ENCODE measurements at regions not wholly inside any gene's neighbourhood (a gene's known extent, or its start where the extent isn't known, plus 50 kb on each side); places are given as distances from the start of the nearest gene placed in this dataset.
"Not testable (repeated sequence)": the region's sequence is repeated elsewhere in the genome, so short reads cannot be mapped to it uniquely, and the experiment has no call there.

GRCh38 chr15:99826157-99826780, 93.0 kb upstream of the LYSMD4 start:
- no peak for TF ChIP-seq POLR2A (IDR thresholded peaks at IDR 0.05)
- no peak for TF ChIP-seq CTCF (IDR thresholded peaks at IDR 0.05)
- WGBS, 2 donors, result 74 to 83% methylated on average over 4 of the region's 4 CpGs
- Histone ChIP-seq H3K27me3 (no peaks in the 10 kb centered on the region), H3K9me3 (no peaks in the 10 kb centered on the region), H3K4me3 (no peak overlapping the region), H3K36me3 (no peaks in the 10 kb centered on the region), H3K27ac (no peak overlapping the region), H3K4me1 (no peaks in the 10 kb centered on the region)
- intact Hi-C loops (cut with DNase I), result no loop called here
- DNase-seq, result no peak

- H3K4me3 ChIP-seq, result no peak overlapping the region
- H3K9me3 ChIP-seq, result no peaks in the 10 kb centered on the region
- TF ChIP-seq POLR2A (IDR thresholded peaks at IDR 0.05) (no peak), CTCF (IDR thresholded peaks at IDR 0.05) (no peak)
- DNase-seq, result no peak
- no peak overlapping the region for H3K27ac ChIP-seq
- H3K4me1 ChIP-seq, result no peaks in the 10 kb centered on the region
- WGBS, 2 donors, result 86 to 91% methylated on average over 5 of the region's 5 CpGs
- no peaks in the 10 kb centered on the region for H3K27me3 ChIP-seq
- H3K36me3 ChIP-seq, result no peaks in the 10 kb centered on the region
- intact Hi-C loops (cut with DNase I), result no loop called here
Observed at GRCh38 chr15:99823346-99823745, 90.1 kb upstream of the LYSMD4 start.

- no peak for TF ChIP-seq CTCF (IDR thresholded peaks at IDR 0.05)
- TF ChIP-seq POLR2A (IDR thresholded peaks at IDR 0.05), result no peak
- no peaks in the 10 kb centered on the region for H3K4me1 ChIP-seq
- no peaks in the 10 kb centered on the region for H3K36me3 ChIP-seq
- WGBS, 2 donors, result 81 to 93% methylated on average over 2 of the region's 2 CpGs
- no peaks in the 10 kb centered on the region for H3K9me3 ChIP-seq
- no peak for DNase-seq
- no peak overlapping the region for H3K27ac ChIP-seq
- no peak overlapping the region for H3K4me3 ChIP-seq
- H3K27me3 ChIP-seq, result no peaks in the 10 kb centered on the region
- intact Hi-C loops (cut with DNase I), result no loop called here
Observed at GRCh38 chr15:99819981-99820718, 86.9 kb upstream of the LYSMD4 start.

- TF ChIP-seq CTCF (IDR thresholded peaks at IDR 0.05) (no peak), POLR2A (IDR thresholded peaks at IDR 0.05) (no peak)
- no peaks in the 10 kb centered on the region for H3K36me3 ChIP-seq
- H3K9me3 ChIP-seq, result no peaks in the 10 kb centered on the region
- H3K27me3 ChIP-seq, result no peaks in the 10 kb centered on the region
- no peak overlapping the region for H3K27ac ChIP-seq
- H3K4me1 ChIP-seq, result no peaks in the 10 kb centered on the region
- intact Hi-C loops (cut with DNase I), result no loop called here
- no peak for DNase-seq
- 98% methylated on average over 3 of the region's 3 CpGs for WGBS, 2 donors
- H3K4me3 ChIP-seq, result no peak overlapping the region
Observed at GRCh38 chr15:99818872-99819271, 85.6 kb upstream of the LYSMD4 start.

- WGBS, 2 donors, result 91 to 96% methylated on average over 2 of the region's 2 CpGs
- H3K36me3 ChIP-seq; H3K9me3 ChIP-seq; DNase-seq; H3K4me1 ChIP-seq; H3K27ac ChIP-seq; H3K4me3 ChIP-seq; H3K27me3 ChIP-seq; intact Hi-C loops (cut with DNase I): not testable (repeated sequence)
Observed at GRCh38 chr15:99816862-99817261, 83.6 kb upstream of the LYSMD4 start.

- H3K27ac ChIP-seq; intact Hi-C loops (cut with DNase I); H3K9me3 ChIP-seq; H3K4me3 ChIP-seq; H3K4me1 ChIP-seq; H3K36me3 ChIP-seq; DNase-seq; H3K27me3 ChIP-seq: not testable (repeated sequence)
- WGBS, 2 donors, result 89 to 94% methylated on average over 2 of the region's 2 CpGs
Observed at GRCh38 chr15:99810663-99811062, 77.4 kb upstream of the LYSMD4 start.

- H3K36me3 ChIP-seq; H3K4me1 ChIP-seq; H3K27ac ChIP-seq; DNase-seq; intact Hi-C loops (cut with DNase I); H3K9me3 ChIP-seq; H3K4me3 ChIP-seq; H3K27me3 ChIP-seq: not testable (repeated sequence)
- 90 to 96% methylated on average over 14 to 16 of the region's 33 CpGs for WGBS, 2 donors
Observed at GRCh38 chr15:99799854-99800250, 66.6 kb upstream of the LYSMD4 start.

GRCh38 chr15:99799182-99799853, 66.1 kb upstream of the LYSMD4 start:
- H3K4me1 ChIP-seq; H3K4me3 ChIP-seq; H3K9me3 ChIP-seq; intact Hi-C loops (cut with DNase I); H3K36me3 ChIP-seq; H3K27ac ChIP-seq; H3K27me3 ChIP-seq; DNase-seq: not testable (repeated sequence)
- 82% methylated on average over 20 of the region's 26 CpGs; no CpG with 5 or more reads in 1 of the 2 donors for WGBS, 2 donors

Measured in esophagus squamous epithelium (tissue), 5 donors.